LoVo (cell line): ENCODE measurements at regions not wholly inside any gene's neighbourhood (a gene's known extent, or its start where the extent isn't known, plus 50 kb on each side); places are given as distances from the start of the nearest gene placed in this dataset.
"Not testable (repeated sequence)": the region's sequence is repeated elsewhere in the genome, so short reads cannot be mapped to it uniquely, and the experiment has no call there.

Source experiments
- DNase-seq: peaks from one replicate; pipeline ENCODE4 v3.0.0-alpha.2; 2016; ENCODE audit warnings: low spot score

- DNase-seq = peak; percentile 80
Observed at GRCh38 chr13:73336773-73337172, 278.0 kb downstream of the KLF5 start.

- DNase-seq = no peak
Observed at GRCh38 chr13:73335944-73336343, 277.1 kb downstream of the KLF5 start.

DNA sequence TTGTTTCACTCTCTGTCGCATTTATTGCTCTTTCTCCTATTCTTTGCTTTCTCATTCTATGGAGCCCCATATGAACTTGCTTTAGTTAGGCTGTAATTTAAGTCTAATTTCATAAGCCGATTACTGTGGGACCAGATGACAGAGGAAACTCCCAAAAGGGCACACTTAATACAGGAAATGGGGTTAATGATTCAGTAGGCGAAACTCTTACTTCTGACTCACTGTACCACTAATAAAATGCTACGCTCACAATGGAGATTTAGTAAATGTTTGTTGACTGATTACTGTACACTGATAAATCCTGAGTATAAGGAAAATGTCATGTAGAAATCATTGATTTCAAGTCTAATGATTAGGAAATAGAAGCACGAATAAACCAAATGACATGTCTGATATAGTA is 276.4 kb downstream of the KLF5 start:
- peak; percentile 92 for DNase-seq

- peak; percentile 56 for DNase-seq
Observed at GRCh38 chr13:73334445-73334844, 275.6 kb downstream of the KLF5 start.

DNA sequence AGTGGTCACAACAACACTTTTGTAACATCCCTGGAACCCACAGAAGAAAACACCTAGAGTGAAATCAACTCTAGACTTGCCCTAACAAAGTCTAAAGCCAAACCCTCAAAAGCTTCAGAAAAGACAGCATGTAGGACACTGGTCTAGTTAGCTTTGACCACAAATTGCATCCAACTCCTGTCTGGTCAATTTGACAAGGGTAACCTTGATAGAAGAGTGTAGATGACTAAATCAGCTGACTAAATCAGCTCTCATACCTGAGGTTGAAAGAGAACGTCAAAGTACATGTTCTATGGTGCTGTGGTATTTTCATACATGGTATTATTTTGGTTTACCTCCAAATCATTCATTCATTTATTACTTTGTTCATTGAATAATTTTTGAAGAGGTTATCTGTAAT is 272.8 kb downstream of the KLF5 start:
- no peak for DNase-seq

DNA sequence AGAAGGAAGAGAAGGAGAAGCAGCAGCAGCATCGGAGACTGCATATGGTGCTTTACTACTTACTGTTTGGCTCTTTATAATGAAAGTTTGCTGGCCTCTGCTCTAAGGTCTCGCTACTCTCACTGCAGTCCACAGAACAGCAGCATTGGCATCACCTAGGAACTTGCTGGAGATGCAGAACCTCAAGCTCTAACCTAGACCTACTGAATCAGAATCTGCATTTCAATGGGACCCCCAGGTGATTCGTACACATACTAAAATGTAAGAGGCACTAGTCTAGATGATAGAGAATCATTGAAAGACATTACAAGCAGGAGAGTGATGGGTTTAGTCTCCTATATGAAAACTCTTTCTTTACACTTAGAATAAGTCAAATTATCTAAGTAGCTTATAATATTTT is 270.6 kb downstream of the KLF5 start:
- DNase-seq = no peak

DNA sequence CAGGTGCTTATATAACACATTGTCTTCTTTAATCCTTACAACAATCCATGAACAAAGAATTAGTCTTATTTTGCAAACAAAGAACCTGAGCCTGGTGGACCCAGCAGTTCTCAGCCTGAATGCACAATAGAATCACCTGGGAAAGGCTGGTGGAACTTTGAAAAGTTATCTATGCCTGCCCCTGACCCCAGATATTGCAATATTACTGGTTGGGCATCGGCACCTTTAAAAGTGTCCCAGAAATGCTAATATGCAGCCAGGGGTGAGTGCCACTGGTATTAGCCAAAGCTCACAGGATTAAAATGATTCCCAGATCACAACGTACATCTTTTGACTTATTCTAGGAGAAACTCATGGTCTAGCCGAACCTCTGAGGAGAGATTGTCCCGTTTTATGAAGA is 268.8 kb downstream of the KLF5 start:
- DNase-seq = no peak

DNA sequence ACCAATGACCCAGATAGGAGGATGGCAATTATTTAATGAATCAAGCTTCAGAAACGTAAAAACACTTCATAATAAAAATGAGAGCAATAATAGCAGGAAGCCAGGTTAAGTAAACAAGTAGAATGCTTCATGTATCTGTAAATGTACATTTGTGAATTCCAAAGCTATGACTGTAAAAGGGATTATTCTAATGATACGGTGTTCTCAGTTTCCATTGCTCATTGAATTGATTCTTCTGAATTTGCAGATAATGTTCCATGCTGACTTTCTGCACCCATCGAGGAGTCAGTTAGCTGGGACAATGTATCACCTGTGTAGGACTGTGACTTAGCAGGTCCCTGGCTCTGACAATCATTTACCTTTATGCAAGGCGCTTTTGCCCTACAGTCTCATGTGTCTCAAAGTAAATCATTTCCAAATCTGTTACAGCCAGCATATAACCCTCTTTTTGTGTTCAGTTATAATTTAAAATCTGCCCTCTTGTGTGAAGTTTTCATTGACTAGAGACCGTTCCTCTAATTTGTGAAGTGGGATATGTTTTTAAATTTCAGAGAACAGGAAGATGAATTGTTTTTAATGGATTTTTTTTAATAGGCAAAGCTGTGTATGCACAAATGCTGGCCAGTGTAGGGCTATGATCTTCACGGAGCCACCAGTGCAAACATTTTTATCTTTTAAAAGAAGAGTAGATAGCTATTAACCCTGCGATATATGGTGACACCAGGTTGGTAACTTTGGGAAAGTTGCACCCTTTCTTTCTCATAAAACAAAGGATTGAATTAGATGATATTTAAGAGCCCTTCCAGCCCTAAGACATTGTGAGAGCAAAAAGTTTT is 267.1 kb downstream of the KLF5 start:
- DNase-seq = peak; percentile 79

GRCh38 chr13:73324842-73325722 is 266.3 kb downstream of the KLF5 start:
- DNase-seq = no peak

DNA sequence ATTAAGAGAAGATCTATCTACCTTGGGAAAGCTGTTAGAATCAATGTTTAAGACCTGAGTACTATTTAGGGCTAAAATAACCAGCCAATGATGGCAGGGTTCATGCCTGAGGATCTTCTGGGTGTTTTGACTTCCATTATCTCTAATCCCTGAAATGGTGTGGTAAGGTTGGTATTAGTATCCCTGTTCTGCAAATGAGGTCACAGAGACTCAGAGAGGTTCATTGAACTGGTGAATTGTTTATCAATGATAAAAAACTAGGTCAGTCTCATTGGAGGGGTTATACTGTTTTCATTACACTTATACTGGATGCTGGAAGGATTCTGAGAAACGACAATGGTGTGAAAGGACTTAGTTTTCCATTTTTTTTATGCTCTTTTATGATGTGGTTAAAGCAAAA is 264.8 kb downstream of the KLF5 start:
- no peak for DNase-seq

- DNase-seq = no peak
Observed at GRCh38 chr13:73321043-73321442, 262.2 kb downstream of the KLF5 start.

- DNase-seq = no peak
Observed at GRCh38 chr13:73317140-73317539, 258.3 kb downstream of the KLF5 start.

DNA sequence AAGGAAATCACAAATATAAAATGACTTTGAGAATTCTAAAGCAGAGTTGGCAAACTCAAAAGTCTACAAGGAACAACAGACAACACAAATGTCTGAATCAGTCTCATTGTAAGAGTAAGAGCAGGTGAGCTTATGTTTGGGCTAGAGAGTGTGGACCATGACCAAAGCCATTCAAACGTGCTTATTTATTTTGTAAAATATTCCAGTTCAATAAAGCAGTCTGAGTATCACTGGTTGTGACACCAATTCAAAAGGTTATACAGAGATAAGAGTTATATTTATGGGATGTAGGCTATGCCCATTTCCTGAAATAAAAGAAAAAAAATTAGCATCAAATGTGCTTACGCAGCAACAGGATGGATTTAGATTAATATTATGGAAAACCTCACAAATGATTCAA is 251.6 kb downstream of the KLF5 start:
- no peak for DNase-seq

GRCh38 chr13:73307481-73307880 is 248.7 kb downstream of the KLF5 start:
- DNase-seq = peak; percentile 82

- DNase-seq = no peak
Observed at GRCh38 chr13:73306688-73307087, 247.9 kb downstream of the KLF5 start.

GRCh38 chr13:73304442-73304841 is 245.6 kb downstream of the KLF5 start:
- no peak for DNase-seq

GRCh38 chr13:73303851-73304250 is 245.0 kb downstream of the KLF5 start:
- DNase-seq = no peak

GRCh38 chr13:73301622-73302021 is 242.8 kb downstream of the KLF5 start:
- DNase-seq = not testable (repeated sequence)

GRCh38 chr13:73300718-73301425 is 242.1 kb downstream of the KLF5 start:
- no peak for DNase-seq

- DNase-seq = no peak
Observed at GRCh38 chr13:73299787-73300186, 241.0 kb downstream of the KLF5 start.

DNA sequence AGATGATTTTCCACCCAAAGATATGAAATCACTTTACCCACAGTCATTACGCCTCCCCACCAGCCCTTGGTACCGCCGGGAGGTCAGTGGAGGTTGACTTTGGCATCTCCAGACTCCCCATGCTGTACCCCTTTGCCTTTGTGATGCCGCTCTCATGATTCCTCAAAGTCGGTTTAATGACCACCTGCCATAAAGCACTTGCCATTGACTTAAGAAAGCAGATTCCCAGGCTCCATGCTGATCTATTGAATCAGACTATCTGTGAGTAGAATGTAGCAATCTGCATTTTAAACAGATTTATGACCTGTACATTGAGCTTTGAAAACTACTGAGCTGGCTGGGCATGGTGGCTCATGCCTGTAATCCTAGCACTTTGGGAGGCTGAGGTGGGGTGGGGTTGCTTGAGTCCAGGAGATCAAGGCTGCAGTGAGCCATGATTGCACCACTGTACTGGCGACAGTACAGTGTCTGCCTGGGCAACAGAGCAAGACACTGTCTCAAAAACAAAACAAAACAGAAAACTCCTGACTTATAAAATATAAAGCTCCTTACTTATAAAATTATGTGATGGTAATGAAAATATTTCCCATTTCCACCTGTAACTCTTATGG is 235.2 kb downstream of the KLF5 start:
- DNase-seq = no peak

- DNase-seq = no peak
Observed at GRCh38 chr13:73292127-73292526, 233.3 kb downstream of the KLF5 start.
